Heart left ventricle (tissue), 16 donors: ENCODE measurements at regions not wholly inside any gene's neighbourhood (a gene's known extent, or its start where the extent isn't known, plus 50 kb on each side); places are given as distances from the start of the nearest gene placed in this dataset.

Experiments
- ATAC-seq, 4 donors: fragments of 200-7000 bp; cut with Tn5 transposase; one replicate each; pipeline ENCODE4 v1.9.1; 2020 to 2022; ENCODE audit warnings: moderate library complexity in 4 of 4, mild to moderate bottlenecking in 3 of 4, moderate number of reproducible peaks in 1 of 4
- DNase-seq, 5 donors: peaks; one replicate each; pipeline ENCODE4 v3.0.0-alpha.2; 2020
- H3K27ac ChIP-seq, 12 donors: fragments of 200-600 bp; sonication (generic) in 4 of 12; one replicate each; pipeline versions ENCODE4 v1.5.0 to v1.8.0; 2016 to 2022; ENCODE audit warnings: mild to moderate bottlenecking in 2 of 12
- H3K27me3 ChIP-seq, 9 donors: fragments of 200-600 bp; sonication (generic) in 2 of 9; one replicate each; pipeline versions ENCODE4 v1.5.1 to v1.8.0; 2016 to 2022; ENCODE audit warnings: mild to moderate bottlenecking in 3 of 9
- H3K36me3 ChIP-seq, 9 donors: fragments of 200-600 bp; sonication (generic) in 2 of 9; one replicate each; pipeline versions ENCODE4 v1.5.0 to v1.8.0; 2018 to 2022; ENCODE audit warnings: mild to moderate bottlenecking in 2 of 9
- H3K4me1 ChIP-seq, 12 donors: fragments of 200-600 bp; sonication (generic) in 4 of 12; one replicate each; pipeline versions ENCODE4 v1.5.0 to v1.8.0; 2016 to 2022; ENCODE audit warnings: mild to moderate bottlenecking in 3 of 12
- H3K4me3 ChIP-seq, 12 donors: fragments of 200-600 bp; sonication (generic) in 4 of 12; one replicate each; pipeline versions ENCODE4 v1.5.0 to v1.8.0; 2017 to 2022; ENCODE audit warnings: mild to moderate bottlenecking in 9 of 12, moderate library complexity in 4 of 12
- H3K9me3 ChIP-seq, 12 donors: fragments of 200-600 bp; sonication (generic) in 4 of 12; one replicate each; pipeline versions ENCODE4 v1.5.0 to v1.8.0; 2016 to 2022; ENCODE audit warnings: mild to moderate bottlenecking in 1 of 12
- POLR2A ChIP-seq, 2 donors: fragments of 450-650 bp; IDR thresholded peaks; one replicate each; pipeline ENCODE4 v1.6.1; 2017; ENCODE audit warnings: antibody characterized with exemption in 2 of 2, mild to moderate bottlenecking in 2 of 2, moderate library complexity in 2 of 2
- WGBS, 4 donors: extraction: QIAGEN DNeasy Blood & Tissue Kit in 2 of 4; methylation state at CpG; one replicate each; pipeline versions ENCODE4 v1.1.5 to v1.1.7; 2013 to 2018; 5-methylcytosine and 5-hydroxymethylcytosine counted together
- intact Hi-C, 10 donors: fragments of 100-400 bp; cut with DNase I; formaldehyde crosslinking; loops; one replicate each; pipeline versions ENCODE4 v1.11.1 to v1.14.2; 2022
- TF ChIP-seq, protein P1 (sequence below), 12 donors: fragments of 200-600 bp; sonication (generic) in 4 of 12; IDR thresholded peaks; one replicate each; pipeline versions ENCODE4 v1.5.0 to v1.8.0; 2018 to 2022; ENCODE audit warnings: antibody characterized with exemption in 12 of 12, mild to moderate bottlenecking in 5 of 12
- donor health status: ischemic (EF 13 %, LVEDD 7.1; RV severe dilation, severe dysfunction).
- donor health status: healthy with polysubstance abuse.
- donor health status: DM: no; HTN: yes; CAD: no.
- donor health status: DM: no; HTN: no; CAD: no.
- donor health status: ischemic (EF 25% LVEDD 6.9; RV normal size, moderate dysfunction).
- donor health status: ischemic (EF 25% LVEDD 5.7; RV mildly dilated, moderate dysfunction).
- donor health status: healthy.
- donor health status: DM: yes; HTN: yes; CAD: no.
- donor health status: ischemic (EF 35%, LVEDD 5.7; RV mildly dilated, moderate dysfunction).
- donor health status: nonischemic (EF 11% LVEDD 7.7; RV severe dilation, severe dysfunction).
- donor health status: DM: yes; HTN: yes; CAD: no.
- donor health status: PGD.
- donor health status: ischemic (EF 29% LVEDD 5.4; RV normal size, mild dysfunction).
- donor health status: nonischemic (EF 23%, LVEDD 6.1; RV moderate dilation, normal function).

DNA sequence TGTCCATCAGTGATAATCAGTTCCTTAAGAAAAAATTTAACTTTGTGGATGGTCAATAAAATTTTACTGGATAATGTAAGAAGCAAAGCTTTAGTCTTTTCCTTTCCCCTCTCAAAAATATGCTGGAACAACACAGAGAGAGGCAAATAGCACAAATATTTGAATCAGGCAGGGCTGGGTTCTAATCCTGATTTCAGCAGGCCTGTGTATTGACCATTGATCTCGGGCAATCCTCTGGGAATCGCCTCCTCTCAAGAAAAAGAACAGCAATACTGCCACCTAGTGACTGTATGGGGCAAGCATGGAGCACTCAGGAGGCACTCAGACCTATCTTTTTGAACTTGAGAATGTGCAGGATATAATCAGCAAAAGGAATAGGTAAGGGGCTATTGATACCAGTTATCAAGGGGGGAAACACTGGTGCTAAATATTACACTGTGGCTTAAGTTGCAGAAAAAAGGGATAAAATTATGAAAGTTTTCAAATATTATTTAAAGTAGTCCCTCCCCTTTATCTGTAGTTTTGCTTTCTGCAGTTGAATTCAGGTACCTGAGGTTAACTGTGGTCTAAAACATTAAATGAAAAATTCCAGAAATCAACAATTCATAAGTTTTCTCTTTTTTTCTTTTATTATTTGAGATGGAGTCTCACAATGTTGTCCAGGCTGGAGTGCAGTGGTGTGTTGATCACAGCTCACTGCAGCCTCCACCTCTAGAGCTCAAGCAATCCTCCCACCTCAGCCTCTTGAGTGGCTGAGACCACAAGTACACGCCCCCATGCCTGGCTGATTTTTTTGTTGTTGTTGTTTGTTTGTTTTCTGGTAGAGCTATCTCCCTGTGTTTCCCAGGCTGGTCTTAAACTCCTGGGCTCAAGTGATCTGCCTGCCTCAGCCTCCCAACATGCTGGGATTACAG is 91.8 kb upstream of the NHSL1 start:
- intact Hi-C loops: loop anchor here (1.0 to 10.0 kb wide), 14 partner anchors 69 to 586 kb away; no protein-coding TSS in a partner anchor
- TF ChIP-seq, protein P1, sequence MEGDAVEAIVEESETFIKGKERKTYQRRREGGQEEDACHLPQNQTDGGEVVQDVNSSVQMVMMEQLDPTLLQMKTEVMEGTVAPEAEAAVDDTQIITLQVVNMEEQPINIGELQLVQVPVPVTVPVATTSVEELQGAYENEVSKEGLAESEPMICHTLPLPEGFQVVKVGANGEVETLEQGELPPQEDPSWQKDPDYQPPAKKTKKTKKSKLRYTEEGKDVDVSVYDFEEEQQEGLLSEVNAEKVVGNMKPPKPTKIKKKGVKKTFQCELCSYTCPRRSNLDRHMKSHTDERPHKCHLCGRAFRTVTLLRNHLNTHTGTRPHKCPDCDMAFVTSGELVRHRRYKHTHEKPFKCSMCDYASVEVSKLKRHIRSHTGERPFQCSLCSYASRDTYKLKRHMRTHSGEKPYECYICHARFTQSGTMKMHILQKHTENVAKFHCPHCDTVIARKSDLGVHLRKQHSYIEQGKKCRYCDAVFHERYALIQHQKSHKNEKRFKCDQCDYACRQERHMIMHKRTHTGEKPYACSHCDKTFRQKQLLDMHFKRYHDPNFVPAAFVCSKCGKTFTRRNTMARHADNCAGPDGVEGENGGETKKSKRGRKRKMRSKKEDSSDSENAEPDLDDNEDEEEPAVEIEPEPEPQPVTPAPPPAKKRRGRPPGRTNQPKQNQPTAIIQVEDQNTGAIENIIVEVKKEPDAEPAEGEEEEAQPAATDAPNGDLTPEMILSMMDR (IDR thresholded peaks at IDR 0.05): peak; percentile 71 to 89 (median 86)
- no peak for TF ChIP-seq POLR2A (IDR thresholded peaks at IDR 0.05)
- no peaks in the 10 kb centered on the region for H3K9me3 ChIP-seq
- WGBS, 4 donors: 11 to 18% (median 16%) methylated on average over 3 of the region's 3 CpGs
- H3K4me3 ChIP-seq: no peak overlapping the region
- peak in 4 of 5 donors; percentile 46 to 62 (median 51) for DNase-seq
- ATAC-seq: peak in 3 of 4 donors; percentile 43 to 49 (median 48)
- no peaks in the 10 kb centered on the region for H3K27me3 ChIP-seq
- no peak overlapping the region for H3K27ac ChIP-seq
- no peaks in the 10 kb centered on the region for H3K36me3 ChIP-seq
- H3K4me1 ChIP-seq: peaks cover 0 to 35% (median 13%) of the 10 kb centered on the region in 12 donors

DNA sequence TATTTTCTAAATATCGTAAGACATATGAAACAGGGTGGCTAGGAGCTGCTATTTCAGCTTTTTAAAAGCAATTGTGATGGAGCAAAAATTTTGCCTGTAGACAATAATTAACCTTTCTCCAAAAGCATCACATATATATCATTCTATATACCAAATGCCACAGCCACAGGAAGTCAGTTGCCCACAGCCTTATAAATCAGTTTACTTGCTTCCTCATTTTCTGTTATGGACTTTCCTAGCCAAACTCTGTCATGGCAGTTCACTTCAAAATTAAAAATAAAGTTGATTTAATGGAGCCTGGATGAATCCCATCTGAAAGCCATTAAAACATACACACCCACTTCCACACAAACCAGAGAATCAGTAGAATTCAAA is 93.4 kb upstream of the NHSL1 start:
- intact Hi-C loops: loop anchor here (5.0 to 10.0 kb wide), 9 partner anchors 70 to 588 kb away; no protein-coding TSS in a partner anchor
- WGBS, 4 donors: 47 to 90% (median 86%) methylated on average over 1 of the region's 1 CpG
- Histone ChIP-seq H3K36me3 (no peaks in the 10 kb centered on the region), H3K4me3 (peak overlapping the region in 7 of 12 donors; percentile 0 to 43 (median 10)), H3K9me3 (no peaks in the 10 kb centered on the region), H3K27me3 (no peaks in the 10 kb centered on the region), H3K27ac (peak overlapping the region; percentile 27 to 92 (median 67)), H3K4me1 (peaks cover 0 to 35% (median 16%) of the 10 kb centered on the region in 12 donors)
- DNase-seq (no peak), ATAC-seq (no peak)
- TF ChIP-seq, protein P1 (IDR thresholded peaks at IDR 0.05): no peak
- no peak for TF ChIP-seq POLR2A (IDR thresholded peaks at IDR 0.05)

DNA sequence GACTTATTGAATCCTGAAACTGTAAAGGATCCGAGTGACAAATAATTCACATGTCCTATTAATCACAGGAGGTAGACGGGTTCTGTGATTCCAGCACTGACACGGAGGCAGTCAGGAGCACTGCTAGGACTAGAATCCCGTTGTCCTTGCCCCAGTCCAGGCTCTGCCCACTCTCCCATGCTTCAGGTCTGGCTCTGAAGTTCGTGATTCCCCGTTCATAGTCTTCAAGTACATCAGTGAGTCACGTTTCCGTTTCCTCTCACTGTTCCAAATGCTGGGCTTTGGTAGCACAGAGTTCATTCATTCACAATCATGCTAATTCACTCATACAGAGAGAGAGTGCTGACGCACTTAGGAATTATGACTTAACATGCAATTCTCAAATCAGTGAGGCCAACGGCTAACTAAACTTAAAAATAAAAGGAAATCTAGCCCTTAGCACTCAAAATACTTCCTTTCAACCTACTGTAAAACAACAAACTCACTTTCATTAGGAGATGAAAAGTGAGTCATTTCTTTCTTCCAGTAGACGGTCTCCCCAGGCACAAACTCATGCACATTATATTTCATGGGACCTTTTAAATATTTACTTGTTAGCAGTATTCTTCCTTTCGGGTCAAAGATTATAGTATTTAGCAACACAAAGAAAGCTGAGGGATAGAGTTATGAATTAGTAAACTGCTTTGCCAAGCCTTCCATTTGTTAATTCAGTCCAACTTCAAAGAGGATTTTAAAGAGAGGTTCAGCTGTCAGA is 94.0 kb upstream of the NHSL1 start:
- TF ChIP-seq, protein P1 (IDR thresholded peaks at IDR 0.05): no peak
- no peak for TF ChIP-seq POLR2A (IDR thresholded peaks at IDR 0.05)
- Histone ChIP-seq H3K4me1 (peaks cover 0 to 35% (median 16%) of the 10 kb centered on the region in 12 donors), H3K9me3 (no peaks in the 10 kb centered on the region), H3K4me3 (peak overlapping the region in 7 of 12 donors; percentile 0 to 43 (median 10)), H3K27ac (peak overlapping the region; percentile 27 to 92 (median 67)), H3K27me3 (no peaks in the 10 kb centered on the region), H3K36me3 (no peaks in the 10 kb centered on the region)
- ATAC-seq: peak; percentile 77 to 94 (median 94)
- 29 to 38% (median 32%) methylated on average over 12 of the region's 12 CpGs for WGBS, 4 donors
- intact Hi-C loops: loop anchor here (5.0 to 10.0 kb wide), 9 partner anchors 71 to 588 kb away; no protein-coding TSS in a partner anchor
- peak in 4 of 5 donors; percentile 37 to 69 (median 57) for DNase-seq
